ENCODE measurements at regions not wholly inside any gene's neighbourhood (a gene's known extent, or its start where the extent isn't known, plus 50 kb on each side); places are given as distances from the start of the nearest gene placed in this dataset.

DNA sequence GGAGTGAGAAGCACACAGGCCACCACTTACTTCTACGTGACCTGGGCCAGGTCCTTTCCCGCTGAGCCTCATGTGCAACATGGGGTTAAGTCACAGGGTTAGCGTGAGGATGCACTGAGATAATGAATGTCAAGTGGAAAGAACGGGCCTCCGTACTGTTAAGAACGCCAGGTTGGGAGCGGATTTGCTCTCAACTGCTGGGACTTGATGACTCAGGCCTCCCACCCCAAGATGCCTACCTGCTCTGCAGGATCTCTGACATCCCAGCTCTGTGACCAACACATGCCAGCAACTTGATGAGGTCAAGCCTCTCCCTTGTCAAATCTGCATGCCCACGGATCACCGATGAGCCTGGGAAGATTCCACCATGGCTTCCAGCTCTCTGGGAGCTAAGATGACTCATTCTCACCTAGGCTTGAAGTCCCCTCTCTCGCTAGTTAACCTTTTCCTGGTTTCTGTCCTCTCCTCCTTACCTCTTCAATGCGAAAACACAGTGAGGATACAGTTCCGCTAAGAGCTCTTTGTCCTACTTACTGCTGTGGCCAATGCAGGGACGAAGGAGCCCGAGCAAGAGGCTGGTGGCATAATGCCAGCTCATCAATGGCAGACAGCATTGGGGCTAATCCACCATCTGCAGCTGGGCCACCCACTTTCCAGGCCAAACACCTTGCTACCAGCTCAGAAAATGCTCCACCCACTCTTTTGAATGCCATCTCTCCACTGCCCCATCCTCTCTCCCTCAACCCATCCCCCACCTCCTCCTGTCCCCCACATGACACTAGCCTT is 67.6 kb downstream of the PJA1 start:
- Mint-ChIP-seq H3K9me3 (no peaks in the 10 kb centered on the region), H3K4me1 (ENCODE audit: low read depth) (peaks cover 2% of the 10 kb centered on the region; the same call in 1 of the 2 replicates), H3K4me3 (no peak overlapping the region), H3K27me3 (ENCODE audit: insufficient read depth) (peaks cover 4% of the 10 kb centered on the region), H3K27ac (no peak overlapping the region), H3K36me3 (ENCODE audit: low read depth) (no peaks in the 10 kb centered on the region)
- DNase-seq = no peak
- TF ChIP-seq, protein P1, sequence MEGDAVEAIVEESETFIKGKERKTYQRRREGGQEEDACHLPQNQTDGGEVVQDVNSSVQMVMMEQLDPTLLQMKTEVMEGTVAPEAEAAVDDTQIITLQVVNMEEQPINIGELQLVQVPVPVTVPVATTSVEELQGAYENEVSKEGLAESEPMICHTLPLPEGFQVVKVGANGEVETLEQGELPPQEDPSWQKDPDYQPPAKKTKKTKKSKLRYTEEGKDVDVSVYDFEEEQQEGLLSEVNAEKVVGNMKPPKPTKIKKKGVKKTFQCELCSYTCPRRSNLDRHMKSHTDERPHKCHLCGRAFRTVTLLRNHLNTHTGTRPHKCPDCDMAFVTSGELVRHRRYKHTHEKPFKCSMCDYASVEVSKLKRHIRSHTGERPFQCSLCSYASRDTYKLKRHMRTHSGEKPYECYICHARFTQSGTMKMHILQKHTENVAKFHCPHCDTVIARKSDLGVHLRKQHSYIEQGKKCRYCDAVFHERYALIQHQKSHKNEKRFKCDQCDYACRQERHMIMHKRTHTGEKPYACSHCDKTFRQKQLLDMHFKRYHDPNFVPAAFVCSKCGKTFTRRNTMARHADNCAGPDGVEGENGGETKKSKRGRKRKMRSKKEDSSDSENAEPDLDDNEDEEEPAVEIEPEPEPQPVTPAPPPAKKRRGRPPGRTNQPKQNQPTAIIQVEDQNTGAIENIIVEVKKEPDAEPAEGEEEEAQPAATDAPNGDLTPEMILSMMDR (IDR thresholded peaks at IDR 0.05) = no peak

DNA sequence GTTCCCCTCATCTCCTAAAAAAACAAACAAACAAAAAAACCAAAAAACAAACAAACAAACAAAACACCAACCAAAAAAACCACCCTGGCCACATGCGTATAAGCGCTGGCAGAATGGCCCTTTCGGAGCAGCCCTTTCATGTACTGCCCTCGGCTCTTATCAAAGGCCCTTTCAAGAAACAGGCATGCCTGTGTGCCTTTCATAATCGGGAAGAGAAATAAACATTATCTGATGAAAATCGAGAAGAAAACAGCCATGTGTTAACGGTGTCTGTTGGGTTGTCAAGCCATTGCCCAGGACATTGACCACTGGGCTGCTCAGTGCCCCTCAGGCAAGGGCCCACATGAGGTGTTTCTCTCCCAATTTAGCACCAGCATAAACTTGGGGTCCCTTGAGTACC is 68.3 kb downstream of the PJA1 start:
- Mint-ChIP-seq H3K4me3 (no peak overlapping the region), H3K36me3 (ENCODE audit: low read depth) (no peaks in the 10 kb centered on the region), H3K9me3 (no peaks in the 10 kb centered on the region), H3K4me1 (ENCODE audit: low read depth) (no peaks in the 10 kb centered on the region), H3K27me3 (ENCODE audit: insufficient read depth) (peaks cover 3% of the 10 kb centered on the region), H3K27ac (no peak overlapping the region)
- no peak for DNase-seq
- TF ChIP-seq, protein P1 (IDR thresholded peaks at IDR 0.05) = no peak

DNA sequence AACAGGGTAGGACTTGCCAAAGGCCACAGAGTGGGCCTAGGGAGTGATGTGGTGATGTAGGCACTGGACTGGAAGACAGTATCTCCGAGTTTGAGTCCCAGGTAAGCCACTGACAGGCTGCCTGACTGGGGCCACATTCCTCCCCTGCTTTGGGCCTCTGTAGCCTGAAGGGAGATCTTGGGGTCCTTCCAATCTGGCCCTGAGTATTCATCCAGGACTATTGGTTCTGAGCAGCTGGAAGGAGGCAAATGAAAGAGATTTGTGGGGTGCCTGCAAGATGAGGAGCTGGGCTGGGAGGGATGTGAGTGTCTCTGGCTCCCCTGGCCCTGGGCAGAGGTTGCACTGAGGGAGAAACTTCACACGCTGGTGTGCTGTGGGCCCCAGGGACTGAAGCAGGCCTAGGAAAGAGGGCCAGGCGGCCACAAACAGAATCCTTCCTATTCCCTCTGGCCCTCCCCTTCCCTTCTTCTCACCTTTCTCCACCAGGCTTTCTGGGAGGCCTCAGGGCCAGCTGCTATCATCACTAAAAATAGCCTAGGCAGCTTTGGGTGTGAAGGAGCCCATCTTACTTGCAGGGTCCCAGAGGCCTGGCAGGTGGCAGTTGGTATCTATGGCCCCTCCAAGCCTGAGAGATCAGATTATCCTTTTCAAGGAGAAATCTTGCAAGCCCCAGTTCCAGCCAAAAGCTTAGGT is 70.1 kb downstream of the PJA1 start:
- Mint-ChIP-seq H3K9me3 (no peaks in the 10 kb centered on the region), H3K27me3 (ENCODE audit: insufficient read depth) (peaks cover 8% of the 10 kb centered on the region), H3K27ac (no peak overlapping the region), H3K4me1 (ENCODE audit: low read depth) (no peaks in the 10 kb centered on the region), H3K4me3 (no peak overlapping the region), H3K36me3 (ENCODE audit: low read depth) (no peaks in the 10 kb centered on the region)
- DNase-seq = no peak
- TF ChIP-seq, protein P1 (IDR thresholded peaks at IDR 0.05) = no peak

DNA sequence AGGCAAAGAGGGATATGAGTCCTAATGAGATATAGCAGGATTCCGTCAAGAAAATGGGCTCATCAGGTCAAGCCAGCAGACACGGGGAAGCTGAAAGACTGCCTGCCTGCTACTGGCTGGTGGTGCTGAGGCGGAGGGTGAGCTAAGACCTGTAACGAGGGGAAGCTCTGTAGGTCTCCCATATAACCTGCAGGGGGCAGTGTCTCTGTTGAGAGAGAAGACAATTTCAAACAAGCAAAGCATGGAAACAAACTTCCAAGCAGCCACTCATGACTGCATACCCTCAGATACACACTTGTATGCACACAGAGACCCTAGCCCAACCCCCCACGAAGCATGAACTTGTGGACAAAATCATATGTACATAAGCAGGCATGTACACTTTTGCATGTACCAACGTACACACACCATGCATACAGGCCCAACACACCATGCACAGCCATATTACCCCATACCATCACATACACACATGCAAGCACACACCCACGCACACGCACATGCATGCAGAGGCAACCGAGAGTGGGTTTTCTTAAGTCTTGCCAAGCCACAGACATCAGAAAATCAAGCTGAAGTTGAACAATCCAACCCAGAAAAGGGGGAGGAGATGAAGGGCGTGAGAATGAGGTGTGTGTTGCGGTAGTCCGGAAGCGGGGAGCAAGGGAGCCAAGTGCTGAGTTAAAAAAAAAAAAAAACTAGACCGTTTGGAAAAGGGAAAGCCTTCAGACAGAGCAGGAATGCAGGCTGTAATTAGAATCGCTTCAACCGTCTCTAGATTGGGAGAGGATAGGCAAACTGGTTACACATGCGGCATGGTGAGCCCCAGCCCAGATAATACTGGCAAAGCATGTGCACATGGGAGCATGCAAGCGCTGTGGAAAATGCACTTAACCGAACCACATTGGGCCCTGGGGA is 71.0 kb downstream of the PJA1 start:
- DNase-seq = peak; percentile 39
- H3K27ac Mint-ChIP-seq = no peak overlapping the region

DNA sequence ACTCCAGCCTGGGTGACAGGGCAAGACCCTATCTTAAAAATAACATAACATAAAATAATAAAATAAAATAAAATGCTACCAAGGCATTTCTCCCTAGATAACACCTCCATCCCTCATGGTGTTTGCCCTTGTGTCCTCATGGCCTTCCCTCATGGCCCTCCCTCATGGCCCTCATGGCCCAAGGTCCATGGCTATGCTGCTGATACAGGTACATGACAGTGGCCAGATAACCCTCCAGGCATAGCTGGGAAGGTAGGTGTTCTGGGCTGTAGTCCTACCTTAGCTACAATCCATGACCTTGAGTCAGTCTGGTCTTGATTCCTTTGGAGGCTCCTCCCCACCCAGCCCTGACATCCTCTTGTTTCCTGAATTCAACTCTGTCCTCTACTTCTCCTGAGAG is 75.2 kb downstream of the PJA1 start:
- Mint-ChIP-seq H3K4me3 (no peak overlapping the region), H3K9me3 (no peaks in the 10 kb centered on the region), H3K4me1 (ENCODE audit: low read depth) (no peaks in the 10 kb centered on the region), H3K27me3 (ENCODE audit: insufficient read depth) (peaks cover 15% of the 10 kb centered on the region), H3K27ac (no peak overlapping the region), H3K36me3 (ENCODE audit: low read depth) (no peaks in the 10 kb centered on the region)
- TF ChIP-seq, protein P1 (IDR thresholded peaks at IDR 0.05) = no peak
- DNase-seq = no peak

More for the DNA sequence above, 71.0 kb downstream of the PJA1 start:
- Mint-ChIP-seq H3K4me1 (ENCODE audit: low read depth) (no peaks in the 10 kb centered on the region), H3K36me3 (ENCODE audit: low read depth) (no peaks in the 10 kb centered on the region), H3K9me3 (no peaks in the 10 kb centered on the region), H3K27me3 (ENCODE audit: insufficient read depth) (peaks cover 9% of the 10 kb centered on the region), H3K4me3 (no peak overlapping the region)
- TF ChIP-seq, protein P1 (IDR thresholded peaks at IDR 0.05) = peak; percentile 77

All from HFFc6 (cell line).